Astrocyte of the hippocampus (primary cell): ENCODE measurements at regions not wholly inside any gene's neighbourhood (a gene's known extent, or its start where the extent isn't known, plus 50 kb on each side); places are given as distances from the start of the nearest gene placed in this dataset.

Experiments
- DNase-seq: peaks from one replicate; pipeline ENCODE4 v3.0.0; 2011; ENCODE audit warnings: low read depth, low spot score

DNA sequence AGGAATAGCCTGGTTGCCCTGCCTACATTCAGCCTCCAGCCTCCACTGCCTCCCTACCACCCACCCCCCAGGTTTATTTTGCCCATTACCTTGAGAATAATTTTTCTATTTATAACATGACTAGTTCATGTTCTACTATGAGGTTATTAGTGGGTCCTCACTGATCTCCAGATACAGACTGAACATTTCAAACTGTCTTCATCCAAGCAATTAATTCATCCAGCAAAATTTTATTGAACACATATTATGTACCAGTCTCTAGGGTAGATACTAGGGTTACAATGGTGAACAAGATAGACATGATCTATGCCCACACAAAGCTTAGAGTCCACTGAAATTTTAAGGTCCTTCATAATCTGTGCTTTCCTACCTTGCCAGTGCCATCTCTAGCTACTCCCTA, 51.6 kb upstream of the FHIP2A start:
- DNase-seq, result no peak

DNA sequence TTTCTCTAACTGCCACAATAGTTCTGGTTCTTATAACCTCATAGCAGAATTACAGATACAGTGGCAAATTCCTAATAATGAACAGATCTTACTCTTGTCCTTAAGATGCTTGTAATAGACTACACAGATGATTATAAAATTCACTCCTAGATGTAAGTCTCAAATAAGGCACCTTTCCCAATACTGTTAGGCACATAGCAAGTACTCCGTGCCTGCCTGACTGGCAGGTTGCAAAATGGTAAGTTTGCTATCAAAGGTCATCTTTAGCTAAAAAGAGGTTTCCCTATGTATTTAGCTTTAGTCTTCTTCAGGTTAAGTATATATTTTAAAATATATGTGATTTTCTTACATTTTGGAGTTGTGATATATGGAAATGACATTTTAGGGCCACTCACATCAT, 50.4 kb upstream of the FHIP2A start:
- DNase-seq, result no peak

DNA sequence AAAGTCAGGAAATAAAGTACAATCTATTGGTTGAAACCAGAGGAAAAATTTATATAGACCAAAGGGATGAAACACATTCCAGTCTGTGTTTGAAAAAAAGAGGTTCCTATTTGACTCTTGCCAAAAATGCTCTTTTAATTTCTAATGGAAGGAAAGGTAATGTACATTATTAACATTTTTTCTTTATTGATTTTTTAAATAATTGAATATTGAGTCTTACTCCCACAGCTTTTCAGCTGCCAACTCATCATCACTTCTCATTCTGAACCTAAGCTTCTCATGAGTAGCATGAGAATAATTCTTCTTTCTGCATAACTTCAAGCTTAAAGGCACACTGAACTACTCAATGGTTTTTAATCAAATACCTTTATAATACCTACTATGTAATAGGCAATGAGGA, 49.8 kb upstream of the FHIP2A start:
- no peak for DNase-seq
